ENCODE measurements at regions not wholly inside any gene's neighbourhood (a gene's known extent, or its start where the extent isn't known, plus 50 kb on each side); places are given as distances from the start of the nearest gene placed in this dataset.
A peak's percentile ranks its signal among the peaks of the same experiment; 100 is the strongest.
"Not testable (repeated sequence)": the region's sequence is repeated elsewhere in the genome, so short reads cannot be mapped to it uniquely, and the experiment has no call there.

- no peak for DNase-seq (ENCODE audit: low read depth)
These were observed 189.3 kb downstream of the EDN1 start for GRCh38 chr6:12479451-12479850.

GRCh38 chr6:12479881-12480280, 189.7 kb downstream of the EDN1 start:
- DNase-seq (ENCODE audit: low read depth), result no peak

GRCh38 chr6:12480379-12480778, 190.2 kb downstream of the EDN1 start:
- DNase-seq (ENCODE audit: low read depth), result no peak

GRCh38 chr6:12481292-12481691, 191.1 kb downstream of the EDN1 start:
- no peak for DNase-seq (ENCODE audit: low read depth)

GRCh38 chr6:12481850-12482249, 191.7 kb downstream of the EDN1 start:
- no peak for DNase-seq (ENCODE audit: low read depth)

GRCh38 chr6:12482386-12483375, 192.5 kb downstream of the EDN1 start:
- DNase-seq (ENCODE audit: low read depth), result no peak

GRCh38 chr6:12483712-12484111, 193.6 kb downstream of the EDN1 start:
- DNase-seq (ENCODE audit: low read depth), result peak; percentile 55

GRCh38 chr6:12484519-12484918, 194.4 kb downstream of the EDN1 start:
- DNase-seq (ENCODE audit: low read depth), result no peak

- DNase-seq (ENCODE audit: low read depth), result no peak
These were observed 195.1 kb downstream of the EDN1 start for GRCh38 chr6:12485226-12485764.

GRCh38 chr6:12485837-12486236, 195.7 kb downstream of the EDN1 start:
- DNase-seq (ENCODE audit: low read depth), result no peak

- no peak for DNase-seq (ENCODE audit: low read depth)
These were observed 200.3 kb downstream of the EDN1 start for GRCh38 chr6:12490351-12490903.

- peak; percentile 84 for DNase-seq (ENCODE audit: low read depth)
These were observed 200.9 kb downstream of the EDN1 start for GRCh38 chr6:12490904-12491571.

- not testable (repeated sequence) for DNase-seq (ENCODE audit: low read depth)
These were observed 202.8 kb downstream of the EDN1 start for GRCh38 chr6:12492929-12493328.

GRCh38 chr6:12493446-12493845, 203.3 kb downstream of the EDN1 start:
- no peak for DNase-seq (ENCODE audit: low read depth)

GRCh38 chr6:12494161-12494560, 204.0 kb downstream of the EDN1 start:
- DNase-seq (ENCODE audit: low read depth), result no peak

GRCh38 chr6:12501990-12502389, 211.8 kb downstream of the EDN1 start:
- no peak for DNase-seq (ENCODE audit: low read depth)

GRCh38 chr6:12504325-12504966, 212.1 kb upstream of the PHACTR1 start:
- no peak for DNase-seq (ENCODE audit: low read depth)

- no peak for DNase-seq (ENCODE audit: low read depth)
These were observed 211.1 kb upstream of the PHACTR1 start for GRCh38 chr6:12505486-12505885.

GRCh38 chr6:12506159-12506558, 210.4 kb upstream of the PHACTR1 start:
- DNase-seq (ENCODE audit: low read depth), result no peak

GRCh38 chr6:12507636-12508035, 208.9 kb upstream of the PHACTR1 start:
- DNase-seq (ENCODE audit: low read depth), result no peak

- no peak for DNase-seq (ENCODE audit: low read depth)
These were observed 208.0 kb upstream of the PHACTR1 start for GRCh38 chr6:12508553-12508952.

- DNase-seq (ENCODE audit: low read depth), result no peak
These were observed 207.5 kb upstream of the PHACTR1 start for GRCh38 chr6:12509060-12509459.

Measured in GM04504 (cell line).